Iris pigment epithelial cell (primary cell): ENCODE measurements at regions not wholly inside any gene's neighbourhood (a gene's known extent, or its start where the extent isn't known, plus 50 kb on each side); places are given as distances from the start of the nearest gene placed in this dataset.
A peak's percentile ranks its signal among the peaks of the same experiment; 100 is the strongest.

ENCODE experiments used
- DNase-seq: peaks from one replicate; pipeline ENCODE4 v3.0.0-alpha.2; 2011; ENCODE audit warnings: low read depth

- DNase-seq = no peak
Observed at GRCh38 chrX:9317176-9317575, 147.7 kb upstream of the TBL1X start.

- DNase-seq = no peak
Observed at GRCh38 chrX:9318213-9318612, 146.6 kb upstream of the TBL1X start.

GRCh38 chrX:9318766-9319165, 146.1 kb upstream of the TBL1X start:
- DNase-seq = no peak

GRCh38 chrX:9320940-9321339, 143.9 kb upstream of the TBL1X start:
- DNase-seq = peak; percentile 17

GRCh38 chrX:9324676-9325075, 140.2 kb upstream of the TBL1X start:
- no peak for DNase-seq

GRCh38 chrX:9326369-9326768, 138.5 kb upstream of the TBL1X start:
- peak; percentile 20 for DNase-seq

GRCh38 chrX:9327086-9327746, 137.6 kb upstream of the TBL1X start:
- DNase-seq = no peak

GRCh38 chrX:9327747-9328145, 137.1 kb upstream of the TBL1X start:
- DNase-seq = peak; percentile 83

- no peak for DNase-seq
Observed at GRCh38 chrX:9329056-9329455, 135.8 kb upstream of the TBL1X start.

- no peak for DNase-seq
Observed at GRCh38 chrX:9330249-9330982, 134.4 kb upstream of the TBL1X start.

- DNase-seq = no peak
Observed at GRCh38 chrX:9333873-9334560, 130.8 kb upstream of the TBL1X start.

- DNase-seq = no peak
Observed at GRCh38 chrX:9335251-9335650, 129.6 kb upstream of the TBL1X start.

- DNase-seq = no peak
Observed at GRCh38 chrX:9336456-9336855, 128.4 kb upstream of the TBL1X start.

- DNase-seq = peak; percentile 73
Observed at GRCh38 chrX:9337046-9337445, 127.8 kb upstream of the TBL1X start.

GRCh38 chrX:9338986-9339385, 125.9 kb upstream of the TBL1X start:
- DNase-seq = no peak

GRCh38 chrX:9339603-9340491, 125.0 kb upstream of the TBL1X start:
- no peak for DNase-seq

- peak; percentile 55 for DNase-seq
Observed at GRCh38 chrX:9340598-9341290, 124.1 kb upstream of the TBL1X start.

- peak; percentile 80 for DNase-seq
Observed at GRCh38 chrX:9341291-9342201, 123.3 kb upstream of the TBL1X start.

- DNase-seq = peak; percentile 69
Observed at GRCh38 chrX:9342561-9343051, 122.3 kb upstream of the TBL1X start.

GRCh38 chrX:9343971-9344370, 120.9 kb upstream of the TBL1X start:
- no peak for DNase-seq
